ENCODE measurements at regions not wholly inside any gene's neighbourhood (a gene's known extent, or its start where the extent isn't known, plus 50 kb on each side); places are given as distances from the start of the nearest gene placed in this dataset.

GRCh38 chr5:124303366-124303765, 443.1 kb downstream of the ZNF608 start:
- Histone ChIP-seq H3K4me2 (ENCODE audit: control insufficient read depth, extremely low read depth, insufficient read depth, low read depth, low read length) (no peak overlapping the region), H3K4me3 (ENCODE audit: control insufficient read depth in 2 of 3, extremely low read depth in 1 of 3, insufficient read depth in 2 of 3, low read depth in 1 of 3, low read length in 3 of 3) (no peak overlapping the region), H3K9me3 (ENCODE audit: control insufficient read depth, low read depth, low read length) (no peaks in the 10 kb centered on the region), H3K4me1 (ENCODE audit: control insufficient read depth, extremely low read depth, insufficient read depth, low read length) (no peaks in the 10 kb centered on the region), H3K27ac (ENCODE audit: control insufficient read depth, insufficient read depth, low read length) (no peak overlapping the region), H3K9ac (ENCODE audit: control insufficient read depth, extremely low read depth, insufficient read depth, low read length) (no peak overlapping the region), H3K79me2 (ENCODE audit: control insufficient read depth, insufficient read depth, low read length) (no peaks in the 10 kb centered on the region), H3K9me1 (ENCODE audit: control insufficient read depth, extremely low read depth, insufficient read depth, low read length) (no peaks in the 10 kb centered on the region), H2AFZ (ENCODE audit: control insufficient read depth, low read length) (no peak overlapping the region), H3K27me3 (ENCODE audit: control insufficient read depth, extremely low read depth, insufficient read depth, low read length) (no peaks in the 10 kb centered on the region), H3K36me3 (ENCODE audit: control insufficient read depth in 2 of 2, extremely low read depth in 1 of 2, insufficient read depth in 2 of 2, low read length in 2 of 2) (no peaks in the 10 kb centered on the region), H4K20me1 (ENCODE audit: control insufficient read depth, extremely low read depth, insufficient read depth, low read length) (no peaks in the 10 kb centered on the region)
- TF ChIP-seq EZH2 (IDR thresholded peaks at IDR 0.05; ENCODE audit: low read length) (no peak), CTCF (optimal IDR thresholded peaks at IDR 0.05 in 1 of 3, IDR thresholded peaks at IDR 0.05 in 1 of 3, conservative IDR thresholded peaks at IDR 0.05 in 1 of 3; ENCODE audit: extremely low read depth in 1 of 3, insufficient read depth in 2 of 3, low read length in 3 of 3) (no peak)
- dilution Hi-C loops (cut with MboI; ENCODE audit: extremely low pct_ligation_motif_present, low sequenced_read_pairs), result no loop called here
- DNase-seq (ENCODE audit: low read depth, low spot score) (no peak), FAIRE-seq (no peak)

GRCh38 chr5:124302533-124302932, 443.9 kb downstream of the ZNF608 start:
- H2AFZ ChIP-seq (ENCODE audit: control insufficient read depth, low read length), result no peak overlapping the region
- no peak for DNase-seq (ENCODE audit: low read depth, low spot score)

More at GRCh38 chr5:124302533-124302932, 443.9 kb downstream of the ZNF608 start:
- dilution Hi-C loops (cut with MboI; ENCODE audit: extremely low pct_ligation_motif_present, low sequenced_read_pairs), result no loop called here
- H3K4me1 ChIP-seq (ENCODE audit: control insufficient read depth, extremely low read depth, insufficient read depth, low read length), result no peaks in the 10 kb centered on the region
- no peaks in the 10 kb centered on the region for H4K20me1 ChIP-seq (ENCODE audit: control insufficient read depth, extremely low read depth, insufficient read depth, low read length)
- H3K9ac ChIP-seq (ENCODE audit: control insufficient read depth, extremely low read depth, insufficient read depth, low read length), result no peak overlapping the region
- no peak for FAIRE-seq
- no peaks in the 10 kb centered on the region for H3K9me3 ChIP-seq (ENCODE audit: control insufficient read depth, low read depth, low read length)
- H3K36me3 ChIP-seq (ENCODE audit: control insufficient read depth in 2 of 2, extremely low read depth in 1 of 2, insufficient read depth in 2 of 2, low read length in 2 of 2), result no peaks in the 10 kb centered on the region
- H3K27ac ChIP-seq (ENCODE audit: control insufficient read depth, insufficient read depth, low read length), result no peak overlapping the region
- no peak overlapping the region for H3K4me3 ChIP-seq (ENCODE audit: control insufficient read depth in 2 of 3, extremely low read depth in 1 of 3, insufficient read depth in 2 of 3, low read depth in 1 of 3, low read length in 3 of 3)
- no peaks in the 10 kb centered on the region for H3K27me3 ChIP-seq (ENCODE audit: control insufficient read depth, extremely low read depth, insufficient read depth, low read length)
- H3K79me2 ChIP-seq (ENCODE audit: control insufficient read depth, insufficient read depth, low read length), result no peaks in the 10 kb centered on the region
- H3K4me2 ChIP-seq (ENCODE audit: control insufficient read depth, extremely low read depth, insufficient read depth, low read depth, low read length), result no peak overlapping the region
- TF ChIP-seq CTCF (optimal IDR thresholded peaks at IDR 0.05 in 1 of 3, IDR thresholded peaks at IDR 0.05 in 1 of 3, conservative IDR thresholded peaks at IDR 0.05 in 1 of 3; ENCODE audit: extremely low read depth in 1 of 3, insufficient read depth in 2 of 3, low read length in 3 of 3) (no peak), EZH2 (IDR thresholded peaks at IDR 0.05; ENCODE audit: low read length) (no peak)
- no peaks in the 10 kb centered on the region for H3K9me1 ChIP-seq (ENCODE audit: control insufficient read depth, extremely low read depth, insufficient read depth, low read length)

Data from keratinocyte (primary cell).